HG02870 (cell line): ENCODE measurements at regions not wholly inside any gene's neighbourhood (a gene's known extent, or its start where the extent isn't known, plus 50 kb on each side); places are given as distances from the start of the nearest gene placed in this dataset.

Experiments used
- ATAC-seq: cut with Tn5 transposase; IDR thresholded peaks from one replicate; pipeline ENCODE4 v1.9.1; 2021; ENCODE audit warnings: mild to moderate bottlenecking, moderate library complexity; ENCODE audit not compliant: unreplicated experiment

DNA sequence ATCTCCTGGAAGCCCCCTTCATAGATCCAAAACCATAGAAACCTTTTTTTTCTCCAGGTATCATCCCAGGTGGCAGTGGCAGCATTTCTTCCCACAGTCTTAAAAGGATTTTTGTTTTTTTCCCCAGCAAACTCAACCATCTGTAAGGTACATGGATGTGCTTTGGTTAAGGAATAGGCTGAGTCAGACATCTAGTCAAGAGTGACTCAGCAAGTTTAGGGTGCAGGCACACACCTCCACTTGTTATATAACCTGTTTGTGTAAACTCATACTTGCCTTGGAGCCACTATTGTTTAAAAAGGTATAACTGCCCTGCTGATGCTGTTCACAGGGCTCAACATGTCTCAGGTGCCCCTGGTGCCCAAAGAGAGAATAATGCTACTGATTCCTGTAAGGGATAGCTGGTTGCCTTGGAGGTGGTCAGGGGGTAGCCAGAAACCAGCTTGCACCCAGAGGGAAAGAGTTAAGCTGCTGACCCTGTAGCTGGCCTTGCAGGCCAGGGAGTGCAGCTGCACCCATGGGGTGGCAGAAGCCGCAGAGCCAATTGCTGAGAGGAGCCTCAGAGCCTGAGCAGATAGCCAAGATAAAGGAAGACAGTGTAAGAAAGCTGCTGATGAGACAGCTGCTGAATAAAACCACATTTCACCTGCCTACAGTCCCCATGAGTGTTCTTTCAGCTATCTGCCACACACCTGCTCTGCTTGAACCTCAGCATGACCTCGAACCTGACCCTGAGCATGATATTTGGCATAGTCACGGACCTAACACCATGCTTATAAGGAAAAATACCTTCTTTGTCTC is 1726.1 kb upstream of the RAG2 start:
- no peak for ATAC-seq

DNA sequence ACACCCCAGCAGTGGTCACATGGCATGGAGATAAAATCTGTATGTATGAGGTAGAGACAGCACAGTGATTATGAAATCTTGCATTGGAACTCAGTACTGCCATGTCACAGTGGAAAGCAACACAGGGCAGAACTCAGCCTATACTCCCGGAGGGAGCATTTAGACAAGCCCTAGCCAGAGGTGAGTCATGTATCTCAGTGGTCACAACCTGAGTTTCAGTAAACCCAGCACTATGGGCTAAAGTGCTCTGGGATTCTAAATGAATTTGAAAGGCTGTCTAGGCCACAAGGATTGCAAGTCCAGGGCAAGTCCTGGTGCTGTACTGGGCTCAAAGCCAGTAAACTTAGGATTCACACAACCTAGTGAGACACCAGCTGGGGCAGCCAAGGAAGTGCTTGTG is 1717.1 kb upstream of the RAG2 start:
- no peak for ATAC-seq

DNA sequence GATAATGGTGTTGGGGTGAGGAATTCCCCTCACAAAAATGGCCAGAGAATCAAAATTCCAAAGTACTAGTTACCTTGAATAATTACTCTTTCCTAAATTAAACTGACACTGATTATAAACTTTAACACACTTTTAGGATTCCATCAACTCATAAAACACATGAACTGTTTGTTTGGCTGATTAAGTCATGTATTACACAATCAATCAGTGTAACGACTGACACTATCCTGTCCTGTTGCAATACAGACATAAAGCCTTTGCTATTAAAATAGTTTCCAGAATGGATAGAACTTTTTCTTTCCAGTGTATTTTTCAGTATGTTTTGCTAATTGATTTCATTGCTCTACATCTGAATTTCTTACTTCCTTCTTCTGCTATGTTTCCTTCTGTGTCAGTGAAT is 1709.4 kb upstream of the RAG2 start:
- no peak for ATAC-seq

DNA sequence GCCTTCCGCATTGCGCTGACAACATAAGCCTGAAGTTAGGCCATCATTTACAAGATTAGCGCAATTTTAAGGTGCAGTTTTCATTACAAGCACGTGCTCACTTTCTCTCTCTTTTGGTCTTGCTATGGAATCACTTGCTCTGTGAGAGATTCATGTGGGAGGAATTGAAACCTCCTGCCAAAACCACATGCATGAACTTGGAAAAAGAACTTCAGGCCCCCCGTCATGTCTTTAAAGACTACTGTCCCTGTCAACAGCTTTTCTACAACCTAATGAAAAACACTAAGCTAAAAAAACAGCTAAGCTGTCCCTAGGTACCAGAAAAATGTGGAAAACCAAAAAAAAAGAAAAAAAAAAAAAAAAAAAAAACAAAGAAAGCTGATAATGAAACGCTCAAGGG is 1707.6 kb upstream of the RAG2 start:
- no peak for ATAC-seq

DNA sequence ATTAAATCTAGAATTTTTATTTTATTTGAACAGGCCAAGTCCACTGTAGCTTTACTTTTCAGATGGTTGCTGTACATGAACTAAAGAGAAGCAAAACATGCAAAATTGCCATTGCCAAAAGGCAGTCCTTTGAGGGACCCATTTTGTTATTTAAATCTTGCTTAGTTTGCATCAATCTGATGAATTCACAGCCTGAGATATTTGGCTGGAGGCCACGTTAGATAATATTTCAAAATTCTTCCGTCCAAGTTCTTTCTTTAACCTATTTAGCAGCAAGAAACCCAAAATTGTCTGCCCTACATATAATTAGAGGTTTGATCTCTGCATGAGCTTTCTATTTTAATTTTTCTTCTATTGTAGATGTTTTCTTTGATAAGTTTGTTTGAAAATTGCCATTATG is 1706.9 kb upstream of the RAG2 start:
- no peak for ATAC-seq

DNA sequence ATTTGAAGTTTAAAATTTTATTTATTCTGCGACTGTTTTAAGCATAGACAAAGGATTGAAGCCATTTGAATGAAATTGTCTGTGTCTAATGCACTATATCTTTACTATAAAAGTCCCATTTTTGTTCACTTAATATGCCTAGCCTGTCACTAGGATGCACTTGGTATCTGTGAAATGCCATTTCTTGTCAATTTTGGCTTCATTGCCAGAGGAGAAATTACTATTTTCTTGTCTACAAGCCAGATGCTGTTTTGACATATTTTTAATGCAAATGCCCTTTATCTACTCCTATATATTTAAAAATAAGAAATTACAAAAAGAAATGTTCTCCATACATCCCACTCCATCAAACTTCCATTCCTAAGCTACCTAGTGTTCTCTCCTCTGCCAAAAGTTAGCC is 1704.5 kb upstream of the RAG2 start:
- no peak for ATAC-seq

DNA sequence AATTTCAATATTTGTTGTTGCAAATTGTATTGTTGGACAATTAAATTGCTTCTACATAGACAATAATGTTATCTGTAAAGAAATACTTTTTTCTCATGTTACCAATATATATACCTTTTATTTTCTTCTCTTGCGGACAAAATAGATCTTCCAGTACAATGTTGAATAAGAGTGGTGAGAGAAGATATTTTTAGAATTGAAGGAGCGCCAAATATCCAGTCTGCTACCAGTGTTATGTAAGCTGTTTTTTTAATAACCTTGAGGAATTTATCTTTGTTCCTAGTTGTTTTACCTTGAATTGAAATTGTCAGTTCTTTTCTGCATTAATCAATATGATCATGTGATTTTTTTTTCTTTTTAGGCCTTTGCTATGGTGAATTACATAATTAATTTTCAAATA is 1702.5 kb upstream of the RAG2 start:
- ATAC-seq: no peak

DNA sequence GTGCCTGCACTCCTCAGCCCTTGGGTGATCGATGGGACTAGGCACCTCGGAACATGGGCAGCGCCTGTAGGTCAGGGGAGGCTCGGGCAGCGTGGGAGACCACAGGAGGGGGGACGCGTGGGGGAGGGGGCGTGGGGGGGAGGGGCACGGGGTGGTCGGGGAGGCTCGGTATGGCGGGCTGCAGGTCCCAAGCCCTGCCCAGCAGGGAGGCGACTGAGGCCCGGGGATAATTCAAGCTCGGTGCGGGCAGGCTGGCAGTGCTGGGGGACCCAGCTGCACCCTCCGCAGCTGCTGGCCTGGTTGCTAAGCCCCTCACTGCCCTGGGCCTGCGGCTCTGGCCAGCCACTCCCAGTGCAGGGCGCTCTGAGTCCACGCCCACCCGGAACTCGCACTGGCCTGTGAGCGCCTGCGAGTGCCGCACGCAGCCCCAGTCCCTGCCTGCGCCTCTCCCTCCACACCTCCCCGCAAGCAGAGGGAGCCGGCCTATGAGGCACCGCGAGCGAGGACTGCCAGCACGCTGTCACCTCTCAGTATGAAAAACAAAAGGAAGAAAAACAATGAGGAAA is 1698.3 kb upstream of the RAG2 start:
- no peak for ATAC-seq

DNA sequence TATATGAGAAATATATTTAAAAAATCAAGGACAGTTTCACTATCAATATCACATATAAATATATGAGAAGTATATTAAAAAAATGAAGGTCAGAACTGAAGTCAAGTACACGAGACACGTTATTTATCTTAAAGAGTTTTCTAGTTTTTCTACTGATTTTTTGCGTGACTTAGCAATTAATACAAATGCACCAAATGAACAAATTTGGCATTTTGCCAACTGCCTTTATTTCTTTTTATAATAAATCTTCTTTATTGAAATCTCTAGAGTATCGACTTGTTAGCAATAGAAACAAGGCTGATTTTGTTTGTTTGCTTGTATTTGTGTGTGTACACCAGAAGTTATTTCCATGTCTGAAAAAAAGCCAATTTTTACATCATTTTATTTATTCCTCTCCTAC is 1684.7 kb upstream of the RAG2 start:
- no peak for ATAC-seq

DNA sequence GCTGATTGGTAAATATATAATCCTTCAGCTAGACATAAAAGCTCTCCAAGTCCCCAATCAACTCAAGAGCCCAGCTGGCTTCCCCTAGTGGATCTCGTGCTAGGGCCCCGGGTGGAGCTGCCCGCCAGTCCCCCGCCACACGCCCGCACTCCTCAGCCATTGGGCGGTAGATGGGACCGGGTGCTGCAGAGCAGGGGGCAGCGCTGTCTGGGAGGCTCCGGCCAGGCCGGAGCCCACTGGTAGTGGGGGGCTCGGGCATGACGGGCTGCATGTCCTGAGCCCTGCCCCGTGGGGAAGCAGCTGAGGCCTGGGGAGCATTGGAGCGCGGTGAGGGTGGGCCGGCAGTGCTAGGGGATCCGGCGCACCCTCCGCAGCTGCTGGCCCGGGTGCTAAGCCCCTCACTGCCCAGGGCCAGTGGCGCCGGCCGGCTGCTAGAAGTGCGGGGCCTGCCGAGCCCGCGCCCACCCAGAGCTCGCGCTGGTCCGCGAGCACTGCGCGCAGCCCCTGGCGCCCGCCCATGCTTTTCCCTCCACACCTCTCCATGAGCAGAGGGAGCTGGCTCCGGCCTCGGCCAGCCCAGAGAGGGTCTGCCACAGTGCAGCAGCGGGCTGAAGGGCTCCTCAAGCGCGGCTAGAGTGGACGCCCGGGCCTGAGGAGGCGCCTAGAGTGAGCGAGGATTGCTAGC is 1680.6 kb upstream of the RAG2 start:
- ATAC-seq: no peak

DNA sequence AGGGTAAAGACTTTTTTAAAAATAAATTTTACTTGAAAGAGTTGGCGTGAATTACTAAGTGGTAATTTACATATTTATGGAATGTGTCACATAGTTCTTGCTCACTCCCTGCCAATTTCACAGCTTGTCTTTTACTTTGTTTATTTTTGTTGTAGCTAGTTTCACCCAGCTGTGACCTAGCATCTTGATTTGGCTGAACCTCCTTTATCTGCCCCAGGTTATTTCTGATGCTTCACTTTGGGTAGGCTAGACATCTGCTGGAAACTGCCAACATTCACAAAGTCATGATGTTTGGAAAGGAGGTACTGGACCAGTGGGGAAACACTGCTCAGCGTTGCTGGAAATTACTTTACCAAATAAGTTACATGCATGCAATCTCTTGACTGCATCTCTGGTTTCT is 1676.0 kb upstream of the RAG2 start:
- ATAC-seq: no peak

DNA sequence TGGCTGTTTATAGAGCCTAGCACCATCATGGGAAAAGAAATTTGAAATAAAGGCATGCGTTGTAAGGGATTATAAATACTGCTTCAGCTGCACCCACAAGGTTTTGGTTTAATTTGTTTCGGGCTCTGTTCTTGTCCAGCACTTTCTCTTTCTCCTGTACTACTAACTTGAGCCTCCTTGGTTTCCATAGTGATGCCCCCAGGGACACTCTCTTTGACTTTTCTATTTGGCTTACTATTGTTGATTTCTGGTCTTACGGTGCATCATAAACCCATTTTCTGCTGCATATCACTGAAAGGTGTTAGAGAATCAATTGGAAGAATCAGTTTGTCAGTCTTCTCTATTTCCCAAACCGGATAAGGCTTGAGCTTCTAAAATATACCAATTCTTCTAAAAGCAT is 1674.3 kb upstream of the RAG2 start:
- no peak for ATAC-seq

DNA sequence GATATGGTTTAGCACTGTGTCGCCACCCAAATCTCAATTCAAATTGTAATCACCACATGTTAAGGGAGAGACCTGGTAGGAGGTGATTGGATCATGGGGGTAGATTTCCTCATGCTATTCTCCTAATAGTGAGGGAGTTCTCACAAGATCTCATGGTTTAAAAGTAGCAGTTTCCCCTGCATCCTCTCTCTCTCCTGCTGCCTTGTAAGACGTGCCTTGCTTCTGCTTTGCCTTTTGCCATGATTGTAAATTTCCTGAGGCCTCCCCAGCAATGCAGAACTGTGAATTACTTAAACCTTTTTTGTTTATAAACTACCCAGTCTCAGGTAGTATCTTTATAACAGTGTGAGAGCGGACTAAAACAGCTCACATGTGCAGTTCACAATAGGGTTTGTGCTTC is 1668.7 kb upstream of the RAG2 start:
- no peak for ATAC-seq

DNA sequence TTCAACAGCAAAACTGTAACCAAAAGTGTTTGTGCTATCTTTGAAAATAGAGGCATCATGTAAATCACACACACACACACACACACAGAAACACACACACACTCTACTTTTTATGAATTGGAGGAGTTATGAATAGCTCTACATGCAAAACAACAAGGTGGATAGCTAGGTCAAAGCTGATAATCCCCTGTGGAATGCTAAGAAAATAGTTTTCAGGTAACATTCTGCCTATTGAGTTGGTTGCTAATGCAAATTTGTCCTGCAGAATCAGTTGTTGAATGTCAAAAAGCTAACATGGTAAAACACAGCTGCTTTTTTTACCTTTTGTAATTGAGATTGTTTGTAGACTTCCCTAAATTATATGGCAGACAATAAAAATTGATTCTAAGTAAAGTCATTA is 1658.4 kb upstream of the RAG2 start:
- ATAC-seq: no peak

DNA sequence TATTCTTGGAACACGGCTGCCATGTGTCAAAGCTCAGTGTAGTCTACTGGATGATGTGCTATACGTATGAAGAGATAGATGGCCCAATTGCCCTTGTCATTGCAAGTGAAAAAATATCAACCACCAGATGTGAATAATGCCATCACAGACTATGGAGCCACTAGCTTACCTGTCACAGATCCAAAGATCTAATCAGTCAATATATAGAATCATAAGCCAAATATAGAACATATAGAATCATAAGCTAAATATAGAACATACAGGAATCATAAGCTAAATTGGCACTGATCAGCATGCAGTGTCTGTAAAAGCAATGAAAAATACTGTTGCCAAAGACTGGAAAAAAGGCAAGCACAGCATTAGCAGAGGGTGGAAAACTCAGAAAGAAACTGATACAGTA is 1656.9 kb upstream of the RAG2 start:
- no peak for ATAC-seq

DNA sequence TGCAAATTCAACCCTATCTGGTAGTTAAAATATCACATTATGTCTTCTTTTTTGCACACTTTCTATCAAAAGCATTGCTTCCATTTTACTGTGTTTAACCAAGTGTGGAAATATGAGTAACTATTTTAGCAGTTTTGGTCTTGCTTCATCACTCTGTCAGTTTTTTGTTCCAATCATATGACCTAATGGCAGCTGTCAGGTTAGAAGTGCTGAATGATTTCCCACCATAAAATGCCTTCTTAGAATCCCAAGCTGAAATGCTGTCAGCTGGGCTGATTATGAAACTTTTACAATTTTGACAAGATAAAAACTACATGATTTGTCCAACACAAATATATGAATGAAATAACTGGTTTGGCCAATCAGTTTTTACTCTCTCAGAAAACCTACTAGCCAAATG is 1654.6 kb upstream of the RAG2 start:
- ATAC-seq: no peak

DNA sequence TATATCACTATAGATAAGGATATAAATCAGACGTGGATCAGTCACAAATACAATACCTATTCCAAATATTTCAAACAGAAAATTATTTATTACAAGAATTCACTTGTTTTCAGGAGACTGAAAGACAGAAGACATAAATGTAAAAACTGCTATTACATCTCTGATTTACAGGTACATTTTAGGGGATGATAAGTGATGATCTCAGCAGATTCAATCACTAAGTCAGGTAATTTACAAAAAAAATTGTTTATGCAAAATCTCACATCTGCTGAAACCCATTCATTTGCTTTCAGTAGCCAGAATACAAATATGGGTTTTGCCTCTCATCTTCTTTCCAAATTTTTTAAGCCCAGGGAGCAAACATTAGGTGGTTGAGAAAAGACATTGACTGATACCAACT is 1648.4 kb upstream of the RAG2 start:
- ATAC-seq: no peak

DNA sequence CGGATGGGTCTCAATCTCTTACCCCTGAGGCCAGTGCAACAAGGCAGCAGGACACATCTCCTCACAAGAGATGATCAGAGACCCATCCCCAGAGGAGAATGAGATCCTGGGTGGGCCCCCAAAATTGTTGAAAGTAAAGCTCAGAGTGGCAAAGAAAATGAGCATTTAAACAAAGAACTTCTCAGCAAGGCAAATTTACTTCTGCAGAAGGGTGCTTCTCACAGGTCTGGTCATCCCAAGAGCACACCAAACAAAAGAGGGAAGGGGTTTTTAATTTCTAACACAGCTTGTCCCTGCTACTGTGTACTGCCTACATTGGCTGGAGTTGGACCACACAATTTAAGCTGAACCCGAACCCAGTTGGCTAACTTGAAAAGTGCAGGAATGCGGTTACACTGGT is 1628.6 kb upstream of the RAG2 start:
- ATAC-seq: no peak

DNA sequence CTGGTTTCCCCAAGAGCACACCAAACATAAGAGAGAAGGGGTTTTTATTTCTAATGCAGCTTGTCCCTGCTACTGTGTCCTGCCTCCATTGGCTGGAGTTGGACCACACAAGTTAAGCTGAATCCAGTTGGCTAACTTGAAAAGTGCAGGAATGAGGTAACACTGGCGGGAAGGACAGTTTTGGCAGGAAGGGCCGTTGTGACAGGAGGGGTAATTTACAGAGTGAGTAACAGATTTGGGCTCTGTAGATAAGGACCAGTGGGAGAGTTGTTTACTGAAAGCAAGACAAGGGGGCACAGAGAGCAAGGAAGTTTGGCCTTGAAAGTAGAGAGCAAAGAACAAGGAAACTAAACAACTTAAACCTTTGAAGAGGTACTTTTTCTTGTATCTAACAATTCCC is 1623.3 kb upstream of the RAG2 start:
- ATAC-seq: no peak

DNA sequence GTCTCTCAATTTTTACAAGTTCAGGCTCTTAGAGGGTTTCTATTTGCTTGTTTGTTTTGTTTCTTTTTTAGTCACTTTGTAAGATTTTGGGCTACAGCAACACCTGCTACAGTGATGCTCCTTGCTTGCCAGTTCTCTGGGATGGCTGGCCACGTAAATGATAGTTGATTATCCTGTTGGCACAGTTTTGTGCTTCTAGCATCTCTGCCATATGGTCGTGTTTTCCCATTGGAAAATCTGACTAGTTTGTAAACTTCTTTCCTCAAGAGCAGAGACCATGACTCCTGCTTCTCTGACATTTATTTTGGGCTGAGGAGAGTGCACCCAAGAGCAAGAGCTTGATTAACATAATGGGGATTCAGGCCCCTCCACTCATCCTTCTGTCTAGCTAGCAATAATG is 1621.6 kb upstream of the RAG2 start:
- ATAC-seq: no peak

DNA sequence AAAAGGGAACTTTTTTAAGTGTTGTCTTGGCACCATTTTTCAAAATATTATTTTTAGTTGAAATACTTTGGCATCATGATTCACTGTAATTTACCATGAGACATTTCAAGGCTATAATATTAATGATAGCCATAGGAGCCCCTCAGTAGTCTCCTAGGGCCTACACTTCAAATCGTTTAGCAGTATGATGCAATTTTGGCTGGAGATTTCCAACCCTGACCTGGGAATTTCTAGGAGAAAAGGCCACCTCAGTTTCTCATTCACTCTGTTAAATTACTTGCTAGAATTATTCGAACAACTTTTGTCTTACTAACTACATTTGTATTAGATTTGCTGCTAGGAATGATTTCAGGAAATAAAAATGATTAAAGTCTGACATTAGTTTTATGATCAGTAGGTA is 1610.9 kb upstream of the RAG2 start:
- ATAC-seq: no peak

DNA sequence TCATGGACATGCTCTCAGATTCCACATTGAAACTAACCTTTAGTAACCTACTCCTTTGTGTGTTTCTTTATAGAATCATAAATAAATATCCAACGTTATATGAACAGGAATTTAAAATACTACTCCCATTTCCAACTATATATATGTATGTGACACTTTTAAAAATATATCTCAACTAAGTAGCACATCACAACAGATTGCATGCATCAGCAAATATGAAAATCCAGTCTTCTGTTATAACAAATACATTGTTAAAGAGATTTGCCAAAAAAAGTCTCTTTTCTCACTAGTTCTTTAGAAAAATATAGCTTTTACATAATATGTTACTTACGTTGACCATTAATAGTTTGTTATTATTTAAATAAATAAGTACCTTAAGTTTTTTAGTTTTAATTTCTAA is 1608.6 kb upstream of the RAG2 start:
- no peak for ATAC-seq
